ENCODE measurements at regions not wholly inside any gene's neighbourhood (a gene's known extent, or its start where the extent isn't known, plus 50 kb on each side); places are given as distances from the start of the nearest gene placed in this dataset.

GRCh38 chr18:73752546-73752945, 395.1 kb downstream of the FBXO15 start:
- TF ChIP-seq CTCF (conservative IDR thresholded peaks at IDR 0.05) (no peak), ZFX (IDR thresholded peaks at IDR 0.05) (no peak)

All from C4-2B (cell line).